OCI-LY1 (cell line): ENCODE measurements at regions not wholly inside any gene's neighbourhood (a gene's known extent, or its start where the extent isn't known, plus 50 kb on each side); places are given as distances from the start of the nearest gene placed in this dataset.

Experiments
- CTCF ChIP-seq: fragments of 200-600 bp; sonication (generic), shearing (Covaris generic); IDR thresholded peaks from 2 replicates; pipeline ENCODE4 v1.5.1; 2017; ENCODE audit warnings: mild to moderate bottlenecking, antibody characterized with exemption, low read length, moderate library complexity, mixed read lengths
- EZH2 ChIP-seq: fragments of 200-600 bp; sonication (generic), shearing (Covaris generic); IDR thresholded peaks from 2 replicates; pipeline ENCODE4 v1.8.0; 2017; ENCODE audit warnings: borderline replicate concordance, mixed run types, mild to moderate bottlenecking, antibody characterized with exemption, low read length, moderate library complexity, mixed read lengths

GRCh38 chr22:49206281-49206680 lies 621.4 kb downstream of the BRD1 start:
- TF ChIP-seq EZH2 (no peak), CTCF (no peak)
